Astrocyte of the spinal cord (primary cell): ENCODE measurements at regions not wholly inside any gene's neighbourhood (a gene's known extent, or its start where the extent isn't known, plus 50 kb on each side); places are given as distances from the start of the nearest gene placed in this dataset.

Source experiments
- DNase-seq: peaks from one replicate; pipeline ENCODE4 v3.0.0; 2011; ENCODE audit warnings: low read depth, low spot score
- H3K4me3 ChIP-seq: 2 replicates; pipeline ENCODE4 v1.5.1; 2011; ENCODE audit warnings: low read depth, mild to moderate bottlenecking, low read length, moderate library complexity
- in situ Hi-C: cut with HindIII; loops from 2 replicates; pipeline ENCODE4 v1.10.0; 2017; ENCODE audit warnings: low sequenced_read_pairs
- TF ChIP-seq, protein P1 (sequence below): IDR thresholded peaks from 2 replicates; pipeline ENCODE4 v1.5.1; 2012; ENCODE audit warnings: low read depth, mild to moderate bottlenecking, low read length, inconsistent platforms

DNA sequence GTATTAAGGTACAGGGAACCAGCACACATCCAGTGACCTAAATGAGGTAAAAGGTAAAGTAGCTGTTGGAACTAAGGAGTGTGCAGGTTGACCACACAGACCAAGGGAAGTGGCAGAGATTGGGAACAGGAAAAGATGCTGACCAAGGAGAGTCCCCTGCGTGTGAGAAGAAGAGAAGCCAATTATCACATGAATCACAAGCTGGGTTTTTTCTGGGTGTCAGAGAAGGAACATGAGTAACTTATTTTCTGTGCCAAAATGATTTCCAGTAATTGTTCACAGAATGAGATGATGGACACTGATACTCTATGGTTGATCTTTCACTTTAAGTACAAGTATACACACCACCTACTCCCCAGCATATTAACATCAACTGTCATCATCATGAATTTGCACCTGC lies 130.7 kb upstream of the ACO1 start:
- TF ChIP-seq, protein P1, sequence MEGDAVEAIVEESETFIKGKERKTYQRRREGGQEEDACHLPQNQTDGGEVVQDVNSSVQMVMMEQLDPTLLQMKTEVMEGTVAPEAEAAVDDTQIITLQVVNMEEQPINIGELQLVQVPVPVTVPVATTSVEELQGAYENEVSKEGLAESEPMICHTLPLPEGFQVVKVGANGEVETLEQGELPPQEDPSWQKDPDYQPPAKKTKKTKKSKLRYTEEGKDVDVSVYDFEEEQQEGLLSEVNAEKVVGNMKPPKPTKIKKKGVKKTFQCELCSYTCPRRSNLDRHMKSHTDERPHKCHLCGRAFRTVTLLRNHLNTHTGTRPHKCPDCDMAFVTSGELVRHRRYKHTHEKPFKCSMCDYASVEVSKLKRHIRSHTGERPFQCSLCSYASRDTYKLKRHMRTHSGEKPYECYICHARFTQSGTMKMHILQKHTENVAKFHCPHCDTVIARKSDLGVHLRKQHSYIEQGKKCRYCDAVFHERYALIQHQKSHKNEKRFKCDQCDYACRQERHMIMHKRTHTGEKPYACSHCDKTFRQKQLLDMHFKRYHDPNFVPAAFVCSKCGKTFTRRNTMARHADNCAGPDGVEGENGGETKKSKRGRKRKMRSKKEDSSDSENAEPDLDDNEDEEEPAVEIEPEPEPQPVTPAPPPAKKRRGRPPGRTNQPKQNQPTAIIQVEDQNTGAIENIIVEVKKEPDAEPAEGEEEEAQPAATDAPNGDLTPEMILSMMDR = no peak
- in situ Hi-C loops = no loop called here
- H3K4me3 ChIP-seq = no peak overlapping the region
- no peak for DNase-seq

DNA sequence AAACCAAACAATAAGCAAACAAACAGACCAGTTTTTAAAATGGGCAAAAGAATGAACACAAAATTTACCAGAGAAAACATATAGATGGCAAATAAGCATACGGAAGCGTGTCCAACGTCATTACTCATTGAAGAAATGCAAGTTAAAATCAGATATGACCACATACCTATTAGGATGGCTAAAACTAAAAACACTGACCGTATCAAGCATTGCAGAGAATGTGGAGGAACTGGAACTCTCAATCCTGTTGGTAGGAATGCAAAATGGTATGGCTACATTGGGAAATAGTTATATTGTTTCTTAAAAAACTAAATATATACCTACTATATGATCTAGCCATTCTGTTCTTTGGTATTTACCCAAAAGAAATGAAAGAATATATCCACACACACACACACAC lies 129.4 kb upstream of the ACO1 start:
- in situ Hi-C loops = no loop called here
- no peak for DNase-seq
- H3K4me3 ChIP-seq = no peak overlapping the region
- TF ChIP-seq, protein P1 = no peak

DNA sequence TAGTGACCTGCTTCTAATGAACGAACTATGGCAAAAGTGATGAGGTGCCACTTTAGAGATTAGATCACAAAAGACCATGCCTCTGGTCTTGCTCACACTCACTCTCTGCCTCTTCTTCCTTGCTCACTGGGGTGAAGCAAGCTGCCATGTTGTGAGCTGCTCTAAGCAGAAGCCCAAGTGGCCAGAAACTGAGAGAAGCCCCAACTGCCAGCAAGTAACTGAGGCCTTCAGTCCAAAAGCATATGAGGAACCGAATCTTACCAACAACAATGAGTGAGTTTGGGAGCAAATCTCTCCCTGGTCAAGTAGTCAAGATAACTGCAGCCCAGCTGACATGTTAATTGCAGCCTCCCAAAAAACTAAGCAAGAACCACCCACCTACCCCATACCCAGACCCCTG lies 126.0 kb upstream of the ACO1 start:
- TF ChIP-seq, protein P1 = no peak
- in situ Hi-C loops = no loop called here
- DNase-seq = no peak

DNA sequence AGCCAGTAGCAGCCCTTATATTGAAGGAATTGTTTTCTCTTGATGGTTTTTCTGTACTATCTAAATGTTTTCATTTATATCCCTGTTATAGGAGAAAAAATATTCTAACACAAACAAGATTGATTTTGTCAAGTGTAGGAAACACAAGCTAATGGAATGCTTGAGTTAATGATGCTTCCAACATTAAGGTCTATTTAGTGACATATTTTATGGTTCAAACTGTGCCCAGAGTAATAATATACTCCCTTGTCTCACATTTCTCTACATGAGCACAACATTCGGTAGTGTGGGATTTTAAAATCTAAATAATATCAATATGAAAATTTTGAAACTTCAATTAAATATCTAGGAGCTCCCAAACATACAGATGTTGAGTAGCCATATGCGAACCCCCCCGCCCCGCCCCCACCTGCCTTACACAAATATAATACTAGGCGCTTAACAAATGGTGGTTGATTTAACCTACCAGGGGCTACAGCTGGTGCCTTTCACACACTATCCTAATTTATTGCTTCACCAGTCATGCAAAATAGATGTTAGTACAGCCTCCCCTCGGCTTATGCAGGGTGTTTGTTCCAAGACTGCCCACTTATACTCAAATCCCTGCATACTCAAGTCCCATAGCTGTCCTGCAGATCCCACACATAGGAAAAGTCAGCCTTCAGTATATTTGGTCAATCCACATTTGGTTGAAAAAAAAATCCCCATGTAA lies 124.1 kb upstream of the ACO1 start:
- in situ Hi-C loops = no loop called here
- DNase-seq = no peak
- H3K4me3 ChIP-seq = no peak overlapping the region
- TF ChIP-seq, protein P1 = no peak

More for the DNA sequence above, 126.0 kb upstream of the ACO1 start:
- H3K4me3 ChIP-seq = no peak overlapping the region

DNA sequence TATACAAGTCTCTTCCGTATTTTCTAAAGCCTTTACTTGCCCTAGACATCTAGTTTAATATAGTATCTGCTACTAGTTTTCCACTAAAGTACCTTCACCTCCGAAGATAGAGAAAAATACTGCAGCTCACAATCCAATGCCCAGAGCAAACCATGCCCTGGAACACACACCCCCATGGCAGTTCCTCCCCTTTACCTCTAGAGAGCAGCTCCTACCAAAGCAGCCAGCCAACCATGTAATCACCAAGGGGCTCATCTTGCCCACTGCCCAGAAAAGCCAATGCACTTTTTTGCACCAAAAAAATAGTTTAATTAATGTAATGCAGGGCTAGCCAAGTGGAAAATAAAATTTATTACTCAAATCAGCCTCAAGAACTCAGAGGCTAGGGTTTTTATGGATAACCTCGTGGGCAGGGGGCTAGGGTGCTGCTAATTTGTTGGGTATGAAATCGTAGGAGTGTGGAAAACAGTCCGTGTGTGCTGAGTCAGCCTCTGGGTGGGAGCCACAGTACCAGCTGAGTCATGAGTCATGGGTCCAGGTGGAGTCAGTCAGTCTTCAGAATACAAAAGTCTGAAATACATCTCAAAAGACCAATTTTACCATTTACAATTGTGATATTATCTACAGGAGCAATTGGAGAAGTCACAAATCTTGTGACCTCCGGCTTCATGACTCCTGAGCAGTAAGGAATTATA lies 120.1 kb upstream of the ACO1 start:
- in situ Hi-C loops = no loop called here
- DNase-seq = peak; percentile 22
- H3K4me3 ChIP-seq = no peak overlapping the region
- TF ChIP-seq, protein P1 = no peak

DNA sequence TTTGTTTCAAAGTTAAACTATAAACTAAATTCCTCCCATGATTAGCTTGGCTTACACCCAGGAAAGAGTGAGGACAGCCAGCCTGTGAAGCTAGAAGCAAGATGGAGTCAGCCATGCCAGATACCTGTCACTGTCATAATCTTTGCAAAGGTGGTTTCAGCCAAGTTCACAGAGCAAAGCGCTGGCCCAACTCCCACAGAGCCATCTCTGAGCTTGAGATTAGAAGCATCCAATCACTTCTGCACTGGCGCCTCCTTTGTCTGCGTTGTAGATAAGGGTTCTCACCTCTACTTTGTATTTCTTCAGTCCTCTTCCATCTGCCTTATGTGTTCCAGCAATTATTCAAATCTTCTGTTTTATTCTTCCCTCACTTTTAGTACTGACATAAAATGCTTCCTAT lies 119.4 kb upstream of the ACO1 start:
- TF ChIP-seq, protein P1 = no peak
- in situ Hi-C loops = no loop called here
- H3K4me3 ChIP-seq = no peak overlapping the region
- DNase-seq = no peak
